ENCODE measurements at regions not wholly inside any gene's neighbourhood (a gene's known extent, or its start where the extent isn't known, plus 50 kb on each side); places are given as distances from the start of the nearest gene placed in this dataset.

DNA sequence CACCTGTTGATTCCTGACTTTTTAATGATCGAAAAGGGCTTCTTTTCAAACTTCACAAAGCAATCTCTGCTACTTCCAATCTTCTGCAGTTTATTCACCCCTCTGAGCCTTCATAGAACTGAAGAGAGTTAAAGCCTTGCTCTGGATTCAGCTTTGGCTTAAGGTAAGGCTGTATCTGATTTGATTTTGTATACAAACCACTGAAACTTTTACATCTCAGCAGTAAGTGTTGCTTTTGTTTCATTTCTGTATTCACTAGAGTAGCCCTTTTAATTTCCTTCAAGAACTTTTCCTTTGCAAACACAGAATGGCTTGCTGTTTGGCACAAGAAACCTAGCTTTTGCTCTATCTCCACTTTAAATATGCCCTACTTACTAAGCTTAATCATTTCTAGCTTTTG is 1193.0 kb upstream of the GBE1 start:
- TF ChIP-seq, protein P1, sequence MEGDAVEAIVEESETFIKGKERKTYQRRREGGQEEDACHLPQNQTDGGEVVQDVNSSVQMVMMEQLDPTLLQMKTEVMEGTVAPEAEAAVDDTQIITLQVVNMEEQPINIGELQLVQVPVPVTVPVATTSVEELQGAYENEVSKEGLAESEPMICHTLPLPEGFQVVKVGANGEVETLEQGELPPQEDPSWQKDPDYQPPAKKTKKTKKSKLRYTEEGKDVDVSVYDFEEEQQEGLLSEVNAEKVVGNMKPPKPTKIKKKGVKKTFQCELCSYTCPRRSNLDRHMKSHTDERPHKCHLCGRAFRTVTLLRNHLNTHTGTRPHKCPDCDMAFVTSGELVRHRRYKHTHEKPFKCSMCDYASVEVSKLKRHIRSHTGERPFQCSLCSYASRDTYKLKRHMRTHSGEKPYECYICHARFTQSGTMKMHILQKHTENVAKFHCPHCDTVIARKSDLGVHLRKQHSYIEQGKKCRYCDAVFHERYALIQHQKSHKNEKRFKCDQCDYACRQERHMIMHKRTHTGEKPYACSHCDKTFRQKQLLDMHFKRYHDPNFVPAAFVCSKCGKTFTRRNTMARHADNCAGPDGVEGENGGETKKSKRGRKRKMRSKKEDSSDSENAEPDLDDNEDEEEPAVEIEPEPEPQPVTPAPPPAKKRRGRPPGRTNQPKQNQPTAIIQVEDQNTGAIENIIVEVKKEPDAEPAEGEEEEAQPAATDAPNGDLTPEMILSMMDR (IDR thresholded peaks at IDR 0.05; ENCODE audit: borderline replicate concordance, insufficient read depth, low read depth, low read length), result no peak
- H3K4me3 ChIP-seq (ENCODE audit: low read depth, low read length), result no peak overlapping the region

DNA sequence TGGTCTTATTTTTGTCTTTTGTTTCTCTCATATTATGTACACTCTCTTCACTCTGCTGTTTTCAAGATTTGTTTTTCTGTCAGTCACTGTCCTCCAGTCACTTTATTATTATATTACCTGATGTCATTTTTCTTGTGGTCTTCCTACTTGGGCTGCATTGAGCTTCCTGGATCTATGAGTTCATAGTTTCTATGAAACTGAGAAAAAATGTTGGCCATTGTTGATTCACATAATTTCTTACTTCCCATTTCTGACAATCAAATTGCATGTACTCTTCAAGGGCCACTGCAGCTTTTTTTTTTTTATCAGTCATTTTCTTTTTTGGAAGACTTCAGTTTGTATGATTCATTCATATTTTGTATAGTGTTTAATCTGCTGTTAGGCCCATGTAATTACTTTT is 1180.6 kb upstream of the GBE1 start:
- TF ChIP-seq, protein P1 (IDR thresholded peaks at IDR 0.05; ENCODE audit: borderline replicate concordance, insufficient read depth, low read depth, low read length), result no peak
- H3K4me3 ChIP-seq (ENCODE audit: low read depth, low read length), result no peak overlapping the region

DNA sequence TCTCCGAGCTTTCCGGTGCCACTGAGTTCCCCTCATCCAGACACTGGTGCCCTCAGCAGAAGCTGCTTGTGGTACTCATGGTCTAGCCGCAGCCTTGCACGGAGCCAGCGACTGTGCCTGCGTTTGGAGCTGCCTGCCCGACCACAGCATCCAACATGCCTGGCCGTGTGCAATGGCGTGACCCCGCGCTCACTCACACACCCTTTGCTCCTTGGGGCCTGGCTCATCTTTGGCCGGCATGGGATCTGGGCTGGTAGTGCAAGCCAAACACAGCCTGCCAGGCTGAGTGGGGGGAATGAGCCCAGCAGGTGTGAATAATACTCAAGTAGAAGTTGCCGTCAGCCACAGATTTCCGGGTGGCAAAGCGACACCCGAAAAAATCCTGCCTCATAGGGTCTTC is 1178.7 kb upstream of the GBE1 start:
- TF ChIP-seq, protein P1 (IDR thresholded peaks at IDR 0.05; ENCODE audit: borderline replicate concordance, insufficient read depth, low read depth, low read length), result no peak

DNA sequence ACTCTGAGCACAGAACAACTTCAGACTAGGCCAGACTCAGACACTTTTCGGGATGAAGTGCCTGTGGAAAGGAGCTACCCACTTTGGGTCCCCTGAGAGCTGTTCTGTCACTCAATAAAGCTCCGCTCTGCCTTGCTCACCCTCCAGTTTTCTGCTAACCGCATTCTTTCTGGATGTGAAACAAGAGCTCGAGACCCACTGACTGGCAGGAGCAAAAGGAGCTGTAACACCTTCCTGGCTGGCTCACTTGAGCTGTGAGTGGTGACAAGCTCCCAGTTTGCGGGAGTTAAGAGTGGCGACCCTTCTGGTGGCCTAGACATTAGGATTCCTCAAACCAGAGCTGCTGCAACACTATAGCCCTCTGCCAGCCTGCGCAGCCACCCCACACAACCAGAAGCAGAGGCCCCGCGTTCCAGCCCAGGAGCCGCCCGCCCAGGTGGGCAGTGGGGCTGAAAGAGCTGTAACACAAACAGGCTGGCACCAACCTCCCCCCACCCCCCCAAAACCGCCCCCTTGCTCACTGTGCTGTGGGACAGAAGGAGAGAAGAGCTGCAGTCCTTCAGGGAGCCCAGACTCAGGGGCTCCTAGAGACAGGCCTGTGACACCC is 1178.1 kb upstream of the GBE1 start:
- TF ChIP-seq, protein P1 (IDR thresholded peaks at IDR 0.05; ENCODE audit: borderline replicate concordance, insufficient read depth, low read depth, low read length), result no peak

More for the DNA sequence above, 1178.7 kb upstream of the GBE1 start:
- no peak overlapping the region for H3K4me3 ChIP-seq (ENCODE audit: low read depth, low read length)

DNA sequence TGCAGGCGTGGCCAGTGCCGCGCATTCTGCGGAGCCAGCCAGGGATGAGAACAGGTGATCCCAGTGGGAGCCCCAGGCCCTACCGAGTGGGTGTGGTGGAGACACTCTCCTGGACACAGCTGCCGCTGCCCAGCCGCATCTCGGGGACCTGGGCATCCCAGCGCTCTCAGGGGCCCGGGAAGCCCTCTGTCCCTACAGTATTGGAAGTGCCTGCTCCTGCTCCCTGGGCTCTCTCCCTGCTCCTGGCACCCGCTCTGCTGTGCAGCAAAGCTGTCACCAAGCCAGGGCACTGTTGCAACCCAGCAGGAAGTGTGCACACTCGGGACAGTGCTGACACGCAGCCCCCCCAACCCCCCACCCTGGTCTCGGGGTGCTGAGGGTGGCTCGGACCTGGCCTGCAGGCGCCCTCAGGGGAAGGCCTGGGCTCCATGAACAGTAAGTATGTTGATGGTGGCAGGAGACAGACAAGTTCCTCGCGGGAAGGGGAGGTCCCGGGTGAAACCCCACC is 1177.4 kb upstream of the GBE1 start:
- H3K4me3 ChIP-seq (ENCODE audit: low read depth, low read length), result no peak overlapping the region
- TF ChIP-seq, protein P1 (IDR thresholded peaks at IDR 0.05; ENCODE audit: borderline replicate concordance, insufficient read depth, low read depth, low read length), result no peak

More for the DNA sequence above, 1178.1 kb upstream of the GBE1 start:
- no peak overlapping the region for H3K4me3 ChIP-seq (ENCODE audit: low read depth, low read length)

DNA sequence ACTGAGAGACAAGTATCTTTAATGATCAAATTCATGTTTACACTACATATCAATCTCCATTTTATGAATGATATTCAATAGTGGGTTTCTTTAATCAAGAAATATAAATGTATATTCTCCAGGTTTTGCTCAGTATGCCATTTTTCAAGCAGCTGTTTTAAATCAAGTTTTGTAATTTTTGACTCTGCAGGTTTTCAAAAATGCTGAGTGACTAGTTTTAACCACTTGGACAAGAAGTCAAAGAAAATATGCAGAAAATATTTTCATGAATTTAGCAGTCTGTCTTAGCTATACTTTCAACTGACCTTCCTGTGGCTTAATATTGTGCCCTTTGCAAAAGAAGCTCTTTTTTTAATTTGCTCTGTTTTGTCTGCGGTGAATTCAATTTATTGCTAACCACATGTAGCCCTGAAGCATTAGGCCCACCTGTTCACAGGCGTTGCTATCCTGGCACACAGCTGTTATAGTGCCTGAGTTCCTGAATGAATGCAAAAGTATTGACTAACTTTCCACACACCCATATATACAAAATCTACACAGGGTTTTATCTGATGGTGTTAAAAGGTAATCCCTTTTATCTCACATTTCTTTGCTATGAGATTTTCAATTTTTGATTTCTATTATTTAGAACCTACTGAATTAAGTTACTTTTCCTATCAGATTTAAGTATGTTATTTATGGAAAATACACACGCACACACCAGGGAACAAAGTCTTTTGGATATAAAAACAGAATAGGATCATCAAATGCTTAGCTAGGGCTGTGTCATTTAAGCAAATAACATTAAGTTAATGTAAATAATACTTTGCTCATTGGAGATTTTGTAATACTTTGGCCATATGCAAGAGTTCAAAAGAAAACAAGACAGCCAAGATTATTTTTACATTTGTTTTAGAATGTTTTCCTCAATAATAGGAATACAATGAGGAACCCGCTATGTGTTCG is 1166.1 kb upstream of the GBE1 start:
- no peak overlapping the region for H3K4me3 ChIP-seq (ENCODE audit: low read depth, low read length)
- TF ChIP-seq, protein P1 (IDR thresholded peaks at IDR 0.05; ENCODE audit: borderline replicate concordance, insufficient read depth, low read depth, low read length), result no peak

Data from GM12875 (cell line).